ENCODE measurements at regions not wholly inside any gene's neighbourhood (a gene's known extent, or its start where the extent isn't known, plus 50 kb on each side); places are given as distances from the start of the nearest gene placed in this dataset.
"Not testable (repeated sequence)": the region's sequence is repeated elsewhere in the genome, so short reads cannot be mapped to it uniquely, and the experiment has no call there.

DNA sequence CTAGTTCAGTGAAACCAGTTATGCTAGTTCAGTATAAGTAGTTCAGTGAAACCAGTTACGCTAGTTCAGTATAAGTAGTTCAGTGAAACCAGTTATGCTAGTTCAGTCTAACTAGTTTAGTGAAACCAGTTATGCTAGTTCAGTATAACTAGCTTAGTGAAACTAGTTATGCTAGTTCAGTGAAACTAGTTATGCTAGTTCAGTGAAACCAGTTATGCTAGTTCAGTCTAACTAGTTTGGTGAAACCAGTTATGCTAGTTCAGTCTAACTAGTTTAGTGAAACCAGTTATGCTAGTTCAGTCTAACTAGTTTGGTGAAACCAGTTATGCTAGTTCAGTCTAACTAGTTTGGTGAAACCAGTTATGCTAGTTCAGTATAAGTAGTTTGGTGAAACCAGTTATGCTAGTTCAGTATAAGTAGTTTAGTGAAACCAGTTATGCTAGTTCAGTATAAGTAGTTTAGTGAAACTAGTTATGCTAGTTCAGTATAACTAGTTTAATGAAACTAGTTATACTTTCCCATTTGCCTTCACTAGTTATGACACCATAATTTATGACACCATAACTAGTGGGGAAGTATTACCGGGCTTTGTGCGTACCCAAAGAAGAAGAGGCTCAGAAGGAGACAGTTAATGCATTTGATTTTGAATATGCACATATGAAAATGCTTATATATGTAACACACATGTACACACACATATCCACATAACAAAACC lies 662.5 kb downstream of the QKI start:
- not testable (repeated sequence) for TF ChIP-seq POLR2AphosphoS5 (IDR thresholded peaks at IDR 0.05; ENCODE audit: borderline replicate concordance, low read depth, low read length); EZH2 (IDR thresholded peaks at IDR 0.05)
